Jurkat, Clone E6-1 (cell line): ENCODE measurements at regions not wholly inside any gene's neighbourhood (a gene's known extent, or its start where the extent isn't known, plus 50 kb on each side); places are given as distances from the start of the nearest gene placed in this dataset.

Experiments used
- DNase-seq: peaks from one replicate; pipeline ENCODE4 v3.0.0-alpha.2; 2011; ENCODE audit warnings: low read depth, low spot score
- H3K4me3 ChIP-seq: 2 replicates; pipeline ENCODE4 v1.5.1; 2011; ENCODE audit warnings: mild to moderate bottlenecking, low read length, control low read depth, moderate library complexity

DNA sequence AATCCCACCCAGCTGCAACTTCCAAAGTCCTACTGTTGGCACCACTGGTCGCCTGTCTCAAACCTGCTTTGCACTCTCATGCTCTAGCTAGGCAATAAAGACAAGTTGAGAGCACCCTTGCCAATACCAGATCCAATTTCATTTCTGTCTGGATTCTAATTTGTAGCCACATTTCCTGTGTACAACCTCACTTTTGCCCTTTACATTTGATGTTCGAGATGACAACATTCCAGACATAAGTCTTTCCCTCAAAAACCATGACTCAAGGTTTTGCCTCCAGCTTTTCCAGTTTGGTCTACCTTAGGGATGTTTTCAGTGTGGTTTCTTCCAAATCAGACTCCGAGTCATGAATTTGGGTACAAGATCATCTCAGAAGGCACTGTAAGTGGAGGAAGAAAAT is 309.0 kb downstream of the GPAM start:
- no peak for DNase-seq
- no peak overlapping the region for H3K4me3 ChIP-seq

GRCh38 chr10:111875725-111876124 is 307.8 kb downstream of the GPAM start:
- DNase-seq = no peak
- H3K4me3 ChIP-seq = no peak overlapping the region

GRCh38 chr10:111877258-111877657 is 306.3 kb downstream of the GPAM start:
- no peak overlapping the region for H3K4me3 ChIP-seq
- DNase-seq = no peak

DNA sequence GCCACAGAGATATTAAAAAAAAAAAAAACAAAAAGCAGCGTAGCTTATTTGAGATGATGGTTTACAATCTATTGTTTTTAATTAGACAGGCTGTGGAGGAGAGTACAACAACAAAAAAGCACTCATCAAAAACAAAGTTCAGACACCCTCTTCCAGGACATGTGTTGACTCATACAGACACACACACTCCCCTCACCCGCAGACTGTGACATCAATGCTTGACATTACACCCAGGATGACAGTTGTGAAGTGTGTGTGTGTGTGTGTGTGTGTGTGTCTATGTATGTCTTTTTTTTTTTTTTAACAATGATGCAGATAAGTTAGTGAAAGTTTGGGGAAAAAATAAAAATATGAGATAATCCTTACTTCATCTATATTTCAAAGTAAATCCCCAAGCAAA is 303.6 kb downstream of the GPAM start:
- DNase-seq = no peak
- no peak overlapping the region for H3K4me3 ChIP-seq

DNA sequence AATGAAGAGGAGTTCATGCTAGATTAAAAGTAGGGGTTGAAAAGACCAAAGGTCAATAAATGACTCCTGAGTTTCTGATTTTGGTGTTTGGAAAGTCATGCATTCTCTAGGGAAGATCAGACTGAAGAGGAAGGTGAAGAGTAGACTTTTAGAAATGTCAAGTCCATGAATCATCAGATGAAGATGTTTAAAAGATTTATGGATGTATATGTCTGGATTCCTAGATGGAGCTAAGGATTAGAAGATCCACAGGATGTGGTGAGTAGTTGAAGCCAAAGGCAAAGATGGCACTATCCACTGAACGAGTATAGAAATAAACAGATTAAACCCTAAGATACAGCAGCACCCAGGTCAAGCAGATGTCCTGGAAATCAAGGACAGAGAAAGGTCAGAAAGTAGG is 298.5 kb downstream of the GPAM start:
- H3K4me3 ChIP-seq = no peak overlapping the region
- DNase-seq = no peak

DNA sequence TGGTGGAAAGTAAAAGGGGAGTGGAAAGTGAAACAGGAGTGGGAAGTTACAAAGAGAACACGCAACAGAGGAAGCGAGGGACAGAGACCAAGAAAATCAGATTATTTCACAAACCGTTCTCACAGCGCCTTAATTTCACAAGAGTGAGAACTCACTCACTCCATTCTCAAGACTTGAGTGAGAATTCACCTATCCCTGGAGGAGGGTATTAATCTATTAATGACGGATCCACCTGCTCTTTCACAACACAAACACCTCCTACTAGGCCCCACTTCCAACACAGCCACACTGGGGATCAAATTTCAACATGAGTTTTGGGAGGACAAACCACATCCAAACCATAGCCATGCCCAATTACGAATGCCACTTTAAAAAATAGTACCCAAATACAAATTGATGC is 297.6 kb downstream of the GPAM start:
- DNase-seq = no peak
- H3K4me3 ChIP-seq = no peak overlapping the region

DNA sequence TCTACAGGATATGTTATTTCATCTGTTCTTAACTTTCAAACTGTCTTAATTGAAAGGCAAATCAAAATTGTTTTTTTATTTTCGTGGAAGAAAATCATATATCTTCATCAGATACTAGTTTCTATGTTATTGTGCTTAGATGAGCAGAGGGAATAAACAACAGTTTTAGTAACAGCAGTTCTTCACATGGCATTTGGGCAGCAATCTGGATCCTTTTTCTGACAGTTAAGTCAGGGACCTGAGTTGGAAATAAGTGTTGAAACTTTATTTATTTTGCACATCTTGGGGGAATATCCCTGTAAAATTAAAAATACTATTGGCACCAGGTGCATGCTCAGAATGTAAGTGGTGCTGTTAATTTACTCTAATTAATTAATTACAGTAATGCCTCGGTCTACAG is 296.3 kb downstream of the GPAM start:
- DNase-seq = no peak

DNA sequence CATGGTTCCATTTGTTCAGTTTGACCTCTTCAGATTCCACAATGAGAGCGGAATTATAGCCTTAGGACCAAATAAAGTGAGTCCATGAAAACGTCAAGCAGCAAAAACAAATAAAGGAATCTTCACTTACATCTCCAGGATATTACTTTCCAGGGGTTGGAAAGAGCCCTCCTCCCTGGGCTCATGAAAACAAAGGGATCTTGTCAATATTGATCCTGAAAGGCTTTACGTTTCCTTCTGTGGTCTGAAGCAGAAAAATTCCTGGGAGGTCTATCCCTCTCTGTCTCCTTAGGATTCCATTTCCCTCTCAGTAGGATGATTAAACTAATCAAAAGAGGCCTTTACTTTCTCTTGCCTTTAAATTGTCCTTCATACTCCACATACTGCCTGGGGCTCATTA is 293.5 kb downstream of the GPAM start:
- DNase-seq = no peak
- H3K4me3 ChIP-seq = no peak overlapping the region

More for the DNA sequence above, 296.3 kb downstream of the GPAM start:
- H3K4me3 ChIP-seq = no peak overlapping the region

GRCh38 chr10:111916011-111916410 is 267.6 kb downstream of the GPAM start:
- H3K4me3 ChIP-seq = no peak overlapping the region

DNA sequence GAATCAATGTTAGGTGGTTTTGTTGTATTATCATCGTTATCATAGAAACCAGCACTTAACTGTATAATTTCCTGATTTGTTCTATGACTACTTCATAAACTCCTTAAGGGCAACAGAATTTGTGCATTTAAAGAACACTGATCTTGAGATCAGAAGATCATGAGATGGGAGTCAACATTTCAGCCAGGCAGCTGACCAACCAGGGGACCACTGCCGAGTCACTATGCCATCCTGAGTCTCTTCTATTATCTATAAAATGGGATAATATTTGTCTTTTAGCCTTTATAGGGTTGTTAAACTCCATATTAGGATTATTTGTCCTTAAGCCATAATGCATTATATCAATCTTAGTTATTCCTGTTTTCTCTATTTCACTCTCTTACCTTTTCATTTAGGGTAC is 261.7 kb downstream of the GPAM start:
- H3K4me3 ChIP-seq = no peak overlapping the region
- no peak for DNase-seq

More at GRCh38 chr10:111916011-111916410, 267.6 kb downstream of the GPAM start:
- no peak for DNase-seq

- no peak overlapping the region for H3K4me3 ChIP-seq
- DNase-seq = no peak
Observed at GRCh38 chr10:111923032-111923431, 260.5 kb downstream of the GPAM start.

- DNase-seq = no peak
Observed at GRCh38 chr10:111926286-111926685, 257.3 kb downstream of the GPAM start.

GRCh38 chr10:111933937-111934336 is 249.6 kb downstream of the GPAM start:
- H3K4me3 ChIP-seq = no peak overlapping the region
- peak; percentile 3 for DNase-seq

More at GRCh38 chr10:111926286-111926685, 257.3 kb downstream of the GPAM start:
- no peak overlapping the region for H3K4me3 ChIP-seq

- no peak for DNase-seq
- H3K4me3 ChIP-seq = no peak overlapping the region
Observed at GRCh38 chr10:111934931-111935330, 248.6 kb downstream of the GPAM start.

DNA sequence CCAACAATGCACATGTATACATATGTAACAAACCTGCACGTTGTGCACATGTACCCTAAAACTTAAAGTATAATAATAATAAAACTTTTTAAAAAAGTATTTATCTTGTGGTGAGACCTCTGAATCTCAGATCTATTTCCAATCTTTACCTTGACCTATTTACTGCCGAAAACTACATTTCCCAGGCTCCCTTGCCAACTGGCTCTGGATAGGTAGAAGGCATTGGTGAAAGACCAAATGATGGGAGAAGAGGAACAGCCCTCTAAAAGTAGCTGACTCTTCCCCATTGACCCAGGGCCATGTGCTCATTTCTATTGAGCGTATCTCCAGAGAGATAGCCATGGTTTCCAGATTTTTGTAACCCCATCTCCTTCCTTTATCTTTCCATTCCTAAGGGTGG is 247.4 kb downstream of the GPAM start:
- no peak overlapping the region for H3K4me3 ChIP-seq
- DNase-seq = no peak

GRCh38 chr10:111944331-111944730 is 239.2 kb downstream of the GPAM start:
- no peak overlapping the region for H3K4me3 ChIP-seq
- DNase-seq = no peak

- no peak overlapping the region for H3K4me3 ChIP-seq
- DNase-seq = no peak
Observed at GRCh38 chr10:111953949-111954348, 229.6 kb downstream of the GPAM start.

DNA sequence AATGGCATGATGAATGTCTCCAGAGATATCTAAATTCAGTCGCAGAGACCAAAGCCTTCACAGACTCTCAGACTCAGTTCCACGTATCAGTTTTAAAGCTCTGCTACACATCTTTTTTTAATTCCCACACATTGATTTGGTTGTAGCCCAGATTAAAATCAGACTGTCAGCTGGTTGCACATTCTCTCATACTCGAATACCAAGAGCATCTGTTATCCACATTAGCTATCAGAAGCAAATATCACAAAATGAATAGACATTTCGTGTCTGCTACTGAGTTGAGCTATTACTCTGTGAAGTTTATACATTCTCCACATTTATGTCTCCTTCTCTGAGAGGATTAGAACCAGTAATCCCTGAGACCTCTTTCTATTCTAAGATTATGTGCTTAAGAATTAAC is 229.2 kb downstream of the GPAM start:
- no peak overlapping the region for H3K4me3 ChIP-seq
- DNase-seq = no peak

DNA sequence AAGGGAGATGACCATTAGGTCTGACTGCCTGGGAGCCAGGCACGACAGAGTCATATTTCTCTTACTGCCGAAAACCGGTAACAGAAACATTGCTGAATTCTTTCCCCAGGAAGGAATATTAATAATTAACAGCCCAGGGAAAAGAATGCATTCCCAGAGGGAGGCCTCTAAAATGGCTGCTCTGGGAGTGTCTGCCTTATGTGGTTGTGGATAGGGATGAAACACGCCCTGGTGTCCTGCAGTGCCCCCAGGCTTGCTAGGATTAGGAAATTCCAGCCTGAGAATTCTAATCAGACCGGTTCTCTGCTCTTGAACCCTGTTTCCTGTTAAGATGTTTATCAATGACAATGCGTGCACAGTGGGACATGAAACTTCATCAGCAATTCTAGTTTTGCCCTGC is 226.7 kb downstream of the GPAM start:
- no peak overlapping the region for H3K4me3 ChIP-seq
- DNase-seq = no peak

GRCh38 chr10:111962951-111963350 is 220.6 kb downstream of the GPAM start:
- H3K4me3 ChIP-seq = no peak overlapping the region
- DNase-seq = no peak

- no peak overlapping the region for H3K4me3 ChIP-seq
- DNase-seq = no peak
Observed at GRCh38 chr10:111967116-111967515, 216.4 kb downstream of the GPAM start.

DNA sequence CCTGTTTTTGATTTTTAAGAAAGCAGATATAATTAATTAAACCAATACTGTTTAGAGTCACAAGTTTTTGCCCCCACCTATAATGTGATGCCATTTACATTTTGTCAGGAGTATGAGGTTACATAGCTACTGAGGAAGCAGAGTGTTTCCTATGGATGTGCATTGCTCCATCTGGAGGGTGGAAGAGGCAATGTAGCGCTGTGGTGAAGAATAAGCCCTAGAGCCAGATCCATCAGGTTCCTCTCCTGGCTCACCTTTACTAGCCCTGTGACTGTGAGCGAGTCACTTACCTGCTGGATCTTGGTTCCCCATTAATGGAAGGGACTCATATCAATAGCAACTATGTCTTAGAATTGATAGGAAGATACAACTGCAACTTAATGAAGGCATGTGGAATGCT is 216.0 kb downstream of the GPAM start:
- no peak overlapping the region for H3K4me3 ChIP-seq
- no peak for DNase-seq
